ENCODE measurements at regions not wholly inside any gene's neighbourhood (a gene's known extent, or its start where the extent isn't known, plus 50 kb on each side); places are given as distances from the start of the nearest gene placed in this dataset.
A peak's percentile ranks its signal among the peaks of the same experiment; 100 is the strongest.

- DNase-seq, result no peak
- Histone ChIP-seq H3K9me3 (ENCODE audit: severe bottlenecking) (no peaks in the 10 kb centered on the region), H3K36me3 (no peaks in the 10 kb centered on the region), H3K4me3 (ENCODE audit: low read depth, low read length) (no peak overlapping the region), H3K27ac (no peak overlapping the region), H3K27me3 (ENCODE audit: insufficient read depth, low read depth, severe bottlenecking) (no peaks in the 10 kb centered on the region)
- TF ChIP-seq, protein P1, sequence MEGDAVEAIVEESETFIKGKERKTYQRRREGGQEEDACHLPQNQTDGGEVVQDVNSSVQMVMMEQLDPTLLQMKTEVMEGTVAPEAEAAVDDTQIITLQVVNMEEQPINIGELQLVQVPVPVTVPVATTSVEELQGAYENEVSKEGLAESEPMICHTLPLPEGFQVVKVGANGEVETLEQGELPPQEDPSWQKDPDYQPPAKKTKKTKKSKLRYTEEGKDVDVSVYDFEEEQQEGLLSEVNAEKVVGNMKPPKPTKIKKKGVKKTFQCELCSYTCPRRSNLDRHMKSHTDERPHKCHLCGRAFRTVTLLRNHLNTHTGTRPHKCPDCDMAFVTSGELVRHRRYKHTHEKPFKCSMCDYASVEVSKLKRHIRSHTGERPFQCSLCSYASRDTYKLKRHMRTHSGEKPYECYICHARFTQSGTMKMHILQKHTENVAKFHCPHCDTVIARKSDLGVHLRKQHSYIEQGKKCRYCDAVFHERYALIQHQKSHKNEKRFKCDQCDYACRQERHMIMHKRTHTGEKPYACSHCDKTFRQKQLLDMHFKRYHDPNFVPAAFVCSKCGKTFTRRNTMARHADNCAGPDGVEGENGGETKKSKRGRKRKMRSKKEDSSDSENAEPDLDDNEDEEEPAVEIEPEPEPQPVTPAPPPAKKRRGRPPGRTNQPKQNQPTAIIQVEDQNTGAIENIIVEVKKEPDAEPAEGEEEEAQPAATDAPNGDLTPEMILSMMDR (IDR thresholded peaks at IDR 0.05; ENCODE audit: low read depth, low read length), result 0 out of 2 replicates have a peak, but pooled peaks have one; percentile 8
Observed at GRCh38 chr13:84574851-84575250, 692.6 kb upstream of the SLITRK1 start.

- Histone ChIP-seq H3K27me3 (ENCODE audit: insufficient read depth, low read depth, severe bottlenecking) (no peaks in the 10 kb centered on the region), H3K9me3 (ENCODE audit: severe bottlenecking) (no peaks in the 10 kb centered on the region), H3K27ac (no peak overlapping the region), H3K4me3 (ENCODE audit: low read depth, low read length) (no peak overlapping the region), H3K36me3 (no peaks in the 10 kb centered on the region)
- TF ChIP-seq, protein P1 (IDR thresholded peaks at IDR 0.05; ENCODE audit: low read depth, low read length), result peak; percentile 20; the same call in 1 of the 2 replicates
- DNase-seq, result no peak
Observed at GRCh38 chr13:84571264-84571663, 689.0 kb upstream of the SLITRK1 start.

DNA sequence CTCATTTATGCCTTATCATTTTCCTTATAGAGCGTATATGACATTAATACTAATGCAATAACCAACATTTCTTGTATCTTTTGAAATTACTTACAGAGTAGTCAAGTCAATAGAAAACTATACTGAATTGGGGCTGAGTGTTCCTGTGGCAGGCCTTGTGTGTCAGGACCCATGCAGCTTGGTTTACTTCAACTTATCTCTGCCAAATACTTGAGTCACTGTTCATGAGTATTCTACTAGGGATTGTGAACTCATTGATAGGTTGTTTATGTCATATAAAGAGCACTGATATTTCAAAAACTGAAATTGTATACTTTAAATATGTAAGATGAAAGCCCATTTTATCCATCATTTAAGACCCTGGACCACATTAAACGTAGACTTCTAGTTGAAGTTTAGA, 688.6 kb upstream of the SLITRK1 start:
- TF ChIP-seq, protein P1 (IDR thresholded peaks at IDR 0.05; ENCODE audit: low read depth, low read length), result no peak
- Histone ChIP-seq H3K36me3 (no peaks in the 10 kb centered on the region), H3K27ac (no peak overlapping the region), H3K9me3 (ENCODE audit: severe bottlenecking) (no peaks in the 10 kb centered on the region), H3K27me3 (ENCODE audit: insufficient read depth, low read depth, severe bottlenecking) (no peaks in the 10 kb centered on the region), H3K4me3 (ENCODE audit: low read depth, low read length) (no peak overlapping the region)
- DNase-seq, result no peak

GRCh38 chr13:84569366-84569765, 687.1 kb upstream of the SLITRK1 start:
- no peak overlapping the region for H3K4me3 ChIP-seq (ENCODE audit: low read depth, low read length)
- DNase-seq, result no peak
- H3K27ac ChIP-seq, result no peak overlapping the region
- TF ChIP-seq, protein P1 (IDR thresholded peaks at IDR 0.05; ENCODE audit: low read depth, low read length), result no peak
- H3K27me3 ChIP-seq (ENCODE audit: insufficient read depth, low read depth, severe bottlenecking), result no peaks in the 10 kb centered on the region
- no peaks in the 10 kb centered on the region for H3K9me3 ChIP-seq (ENCODE audit: severe bottlenecking)
- no peaks in the 10 kb centered on the region for H3K36me3 ChIP-seq

- Histone ChIP-seq H3K27ac (no peak overlapping the region), H3K27me3 (ENCODE audit: insufficient read depth, low read depth, severe bottlenecking) (no peaks in the 10 kb centered on the region), H3K4me3 (ENCODE audit: low read depth, low read length) (no peak overlapping the region), H3K9me3 (ENCODE audit: severe bottlenecking) (no peaks in the 10 kb centered on the region), H3K36me3 (no peaks in the 10 kb centered on the region)
- no peak for DNase-seq
- TF ChIP-seq, protein P1 (IDR thresholded peaks at IDR 0.05; ENCODE audit: low read depth, low read length), result no peak
Observed at GRCh38 chr13:84567848-84568247, 685.6 kb upstream of the SLITRK1 start.

DNA sequence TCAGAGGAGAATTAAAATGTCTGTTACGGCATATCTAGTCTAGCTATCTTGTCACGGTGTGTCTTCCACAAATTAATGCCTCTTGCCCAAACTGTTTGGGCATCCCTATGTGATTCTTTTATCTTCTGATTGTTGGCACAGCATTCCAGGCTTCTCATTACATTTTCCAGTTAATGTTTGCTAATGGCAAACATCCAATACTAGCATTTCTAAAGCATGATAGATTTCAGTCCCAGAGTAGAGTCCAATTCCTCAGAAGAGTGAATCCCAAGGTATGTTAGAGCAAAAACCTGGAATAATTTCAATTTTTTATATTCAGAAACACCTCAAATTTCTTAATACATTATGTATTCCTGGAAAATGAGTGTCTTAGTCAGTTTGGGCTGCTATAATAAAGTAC, 684.5 kb upstream of the SLITRK1 start:
- H3K27me3 ChIP-seq (ENCODE audit: insufficient read depth, low read depth, severe bottlenecking), result no peaks in the 10 kb centered on the region
- no peak overlapping the region for H3K27ac ChIP-seq
- no peaks in the 10 kb centered on the region for H3K9me3 ChIP-seq (ENCODE audit: severe bottlenecking)
- no peaks in the 10 kb centered on the region for H3K36me3 ChIP-seq
- no peak for DNase-seq
- TF ChIP-seq, protein P1 (IDR thresholded peaks at IDR 0.05; ENCODE audit: low read depth, low read length), result no peak
- H3K4me3 ChIP-seq (ENCODE audit: low read depth, low read length), result no peak overlapping the region
